SW 1271 (cell line): ENCODE measurements at regions not wholly inside any gene's neighbourhood (a gene's known extent, or its start where the extent isn't known, plus 50 kb on each side); places are given as distances from the start of the nearest gene placed in this dataset.
"Not testable (repeated sequence)": the region's sequence is repeated elsewhere in the genome, so short reads cannot be mapped to it uniquely, and the experiment has no call there.

Experiments
- DNase-seq, 2 experiments: peaks; one replicate each; lab custom pipeline; 2025; lab: John Stamatoyannopoulos, UW

GRCh38 chrX:69431420-69431819 lies 72.7 kb upstream of the NALF2 start:
- DNase-seq: no peak

GRCh38 chrX:69430785-69431184 lies 73.3 kb upstream of the NALF2 start:
- no peak for DNase-seq

GRCh38 chrX:69429339-69430015 lies 74.6 kb upstream of the NALF2 start:
- DNase-seq: no peak

DNA sequence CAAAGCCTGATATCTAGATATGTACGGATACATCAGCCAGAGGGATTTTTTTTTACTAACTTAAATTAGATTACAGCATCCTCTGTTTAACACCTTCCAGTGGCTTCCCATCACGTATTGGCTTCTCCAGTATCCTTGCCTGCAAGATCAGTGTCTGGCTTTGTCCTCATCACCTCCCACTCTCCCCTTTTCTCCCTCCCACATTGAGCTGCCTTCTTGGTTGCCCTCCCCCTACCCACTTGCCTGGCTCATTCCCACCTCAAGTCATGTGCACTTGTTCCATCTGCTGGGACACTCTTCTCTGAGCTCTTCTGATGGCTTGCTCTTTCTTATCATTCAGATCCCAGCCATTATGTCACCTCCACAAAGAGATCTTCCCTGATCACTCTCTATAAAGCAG lies 75.9 kb upstream of the NALF2 start:
- no peak for DNase-seq

GRCh38 chrX:69424910-69425309 lies 79.2 kb upstream of the NALF2 start:
- DNase-seq: no peak

DNA sequence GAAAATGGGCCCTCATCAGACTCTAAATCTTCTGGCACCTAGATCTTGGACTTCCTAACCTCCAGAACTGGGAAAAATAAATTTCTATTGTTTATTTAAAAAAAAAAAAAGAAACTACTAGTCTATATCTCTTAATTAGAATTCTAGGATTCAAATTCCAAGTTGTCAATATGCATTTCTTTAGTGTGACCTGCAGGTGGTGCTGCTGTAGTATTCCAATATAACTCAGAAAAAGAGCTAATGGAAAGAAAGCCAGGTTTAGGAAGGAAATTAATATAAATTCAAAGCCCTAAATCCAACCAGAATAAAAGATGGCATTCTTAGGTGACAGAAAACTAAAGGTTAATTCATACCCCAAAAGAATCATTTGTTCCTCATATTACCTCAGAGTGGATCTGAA lies 80.0 kb upstream of the NALF2 start:
- DNase-seq: peak in 1 of 2 experiments; percentile 5

DNA sequence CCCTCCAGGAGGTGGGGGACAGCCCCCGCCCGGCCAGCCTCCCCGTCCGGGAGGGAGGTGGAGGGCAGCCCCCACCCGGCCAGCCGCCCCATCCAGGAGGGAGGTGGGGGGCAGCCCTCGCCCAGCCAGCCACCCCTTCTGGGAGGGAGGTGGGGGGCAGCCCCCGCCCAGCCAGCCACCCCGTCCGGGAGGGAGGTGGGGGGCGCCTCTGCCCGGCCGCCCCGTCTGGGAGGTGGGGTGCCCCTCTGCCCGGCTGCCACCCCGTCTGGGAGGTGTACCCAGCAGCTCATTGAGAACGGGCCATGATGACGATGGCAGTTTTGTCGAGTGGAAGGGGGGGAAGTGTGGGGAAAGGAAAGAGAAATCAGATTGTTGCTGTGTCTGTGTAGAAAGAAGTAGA lies 81.9 kb upstream of the NALF2 start:
- DNase-seq: not testable (repeated sequence)

GRCh38 chrX:69415698-69416097 lies 88.4 kb upstream of the NALF2 start:
- DNase-seq: no peak

DNA sequence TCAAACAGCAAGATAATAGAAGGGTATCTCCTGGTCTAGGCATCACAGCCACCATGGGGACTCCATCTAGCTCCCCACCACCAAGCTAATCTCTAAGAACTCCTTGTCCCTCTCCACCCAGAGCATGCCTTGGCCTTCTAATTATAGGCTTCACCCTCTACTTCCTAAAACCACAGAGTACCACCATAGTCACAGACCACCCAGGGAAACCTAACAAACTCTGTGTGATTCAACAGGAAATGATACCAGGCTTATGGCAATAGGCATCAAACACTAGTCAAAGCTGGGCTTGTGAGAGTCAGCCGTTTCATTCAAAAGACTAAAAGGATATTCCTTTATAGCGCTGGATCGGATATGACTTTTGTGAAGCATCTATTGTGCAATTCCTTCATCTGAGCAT lies 91.5 kb upstream of the NALF2 start:
- no peak for DNase-seq

- DNase-seq: no peak
These were observed 105.2 kb upstream of the NALF2 start for GRCh38 chrX:69398881-69399280.

DNA sequence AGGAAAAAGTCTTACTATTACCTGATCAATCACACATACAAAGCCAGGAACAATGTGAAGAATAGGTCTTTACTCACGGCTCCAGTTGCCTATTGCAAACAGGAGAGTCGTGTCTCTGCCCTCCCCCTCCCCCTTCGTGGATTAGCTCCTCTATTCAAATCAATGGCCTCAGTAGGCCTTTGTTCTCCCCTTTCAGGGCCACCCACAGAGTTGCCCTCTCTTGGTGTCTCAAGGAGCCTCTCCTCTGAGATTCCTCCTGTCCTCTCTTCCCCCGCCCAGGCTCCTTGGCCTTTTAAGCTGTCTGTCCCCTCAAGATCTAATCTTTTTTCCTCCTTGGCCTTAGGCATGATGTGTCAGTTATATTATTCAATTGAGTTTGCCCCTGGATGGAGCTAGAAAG lies 107.2 kb upstream of the NALF2 start:
- no peak for DNase-seq

DNA sequence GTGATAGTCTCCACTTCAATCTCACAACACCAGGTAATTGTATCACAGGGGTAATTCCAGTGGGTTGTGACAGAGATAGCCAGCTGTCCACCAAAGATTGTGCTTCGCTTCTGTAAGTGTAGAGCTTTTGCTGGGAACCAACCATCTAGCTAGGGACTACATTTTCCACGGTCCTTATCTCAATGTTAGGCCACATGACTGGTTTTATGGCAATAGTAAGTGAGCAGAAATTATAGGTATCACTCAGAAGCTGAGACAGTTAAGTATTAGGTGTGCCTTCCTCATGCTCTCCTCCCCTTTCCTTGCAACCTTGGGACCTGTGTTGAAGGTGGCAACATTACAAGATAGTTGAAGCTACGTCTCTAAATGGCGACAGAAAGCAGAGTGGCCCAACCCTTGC lies 108.8 kb upstream of the NALF2 start:
- DNase-seq: no peak

GRCh38 chrX:69389101-69389501 lies 115.0 kb upstream of the NALF2 start:
- DNase-seq: no peak

- no peak for DNase-seq
These were observed 115.6 kb upstream of the NALF2 start for GRCh38 chrX:69388526-69388925.

- peak; percentile 0 to 50 for DNase-seq
These were observed 116.3 kb upstream of the NALF2 start for GRCh38 chrX:69387567-69388487.

GRCh38 chrX:69386681-69387080 lies 117.4 kb upstream of the NALF2 start:
- DNase-seq: no peak

GRCh38 chrX:69379412-69379811 lies 124.7 kb upstream of the NALF2 start:
- DNase-seq: no peak

DNA sequence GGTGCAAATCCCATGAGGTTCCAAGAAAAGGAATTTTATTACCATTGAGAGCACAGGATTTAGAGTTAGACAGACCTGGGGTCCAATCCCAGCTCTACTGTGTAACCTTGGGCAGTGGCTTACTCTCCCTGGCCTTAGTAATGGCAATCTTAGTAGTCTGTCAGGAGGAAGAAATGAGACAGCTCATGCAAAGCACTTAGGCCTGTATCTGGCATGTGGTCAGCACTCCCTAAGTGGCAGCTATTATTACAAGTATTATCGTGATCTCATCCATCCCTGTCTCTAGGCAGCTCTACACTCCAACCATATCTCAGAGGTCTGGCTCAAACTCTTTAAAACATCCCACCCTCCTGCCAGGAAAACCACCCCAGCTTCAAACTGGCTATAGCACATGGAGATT lies 129.6 kb upstream of the NALF2 start:
- no peak for DNase-seq

DNA sequence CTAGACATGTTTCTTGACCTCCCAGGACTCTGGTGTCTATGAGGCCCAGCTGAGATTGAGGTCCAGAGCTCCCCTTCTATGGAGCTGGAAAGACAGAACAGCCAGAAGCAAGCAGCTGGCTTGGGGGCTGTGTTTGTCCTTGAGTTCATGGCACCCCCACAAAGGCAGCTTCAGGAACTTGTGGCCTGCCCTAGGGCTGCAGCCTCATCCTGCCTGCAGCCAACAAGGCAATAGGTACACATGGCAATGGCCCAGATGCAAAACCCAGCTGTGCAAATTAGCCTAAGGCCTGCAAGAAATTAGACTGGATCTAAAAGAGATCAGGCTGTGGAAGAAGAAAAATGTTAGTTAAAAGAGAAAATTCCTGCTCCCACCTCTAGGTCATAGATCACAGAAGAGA lies 131.7 kb upstream of the NALF2 start:
- DNase-seq: no peak

- no peak for DNase-seq
These were observed 133.0 kb upstream of the NALF2 start for GRCh38 chrX:69371159-69371558.

DNA sequence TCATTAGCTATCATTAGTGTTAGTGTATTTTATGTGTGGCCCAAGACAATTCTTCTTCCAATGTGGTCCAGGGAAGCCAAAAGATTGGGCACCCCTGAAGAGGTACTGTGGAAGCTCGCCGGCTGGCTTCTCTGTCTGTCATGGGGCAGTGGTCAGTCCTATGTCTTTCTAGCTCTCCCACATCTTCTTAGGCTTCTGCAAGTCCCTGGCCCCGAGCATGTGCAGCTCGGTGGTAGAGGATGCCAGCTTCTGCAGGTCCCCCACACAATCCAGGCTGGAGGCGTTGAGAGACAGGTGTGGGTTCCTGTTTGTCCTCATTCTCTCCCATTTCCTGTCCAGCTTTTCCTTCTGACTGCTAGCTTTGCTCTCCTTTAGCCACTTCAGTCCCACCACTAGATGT lies 134.1 kb upstream of the NALF2 start:
- no peak for DNase-seq

GRCh38 chrX:69366183-69366582 lies 137.9 kb upstream of the NALF2 start:
- no peak for DNase-seq

DNA sequence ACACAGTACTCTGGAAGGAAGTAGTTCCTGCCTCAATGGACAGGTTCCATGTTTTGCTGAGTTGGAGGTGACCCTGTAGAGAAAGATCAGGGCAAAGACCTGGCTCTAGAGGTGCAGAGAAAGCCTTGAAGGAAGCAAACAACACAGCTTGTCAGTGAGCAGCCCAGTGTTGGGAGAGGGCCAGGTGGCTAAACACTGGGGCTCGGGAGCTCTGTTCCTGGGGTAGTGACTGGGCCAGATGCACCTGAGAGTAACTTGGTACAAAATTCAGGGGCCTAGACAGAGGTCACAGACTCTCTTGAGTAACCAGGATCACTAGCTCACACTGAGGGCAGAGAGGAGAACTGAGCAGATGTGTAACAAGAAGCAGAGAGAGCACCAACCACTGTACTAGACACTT lies 138.4 kb upstream of the NALF2 start:
- DNase-seq: no peak

- no peak for DNase-seq
These were observed 138.8 kb upstream of the NALF2 start for GRCh38 chrX:69365349-69365748.
